ENCODE measurements at regions not wholly inside any gene's neighbourhood (a gene's known extent, or its start where the extent isn't known, plus 50 kb on each side); places are given as distances from the start of the nearest gene placed in this dataset. TPM values are rescaled to one million over a fixed set of nuclear protein-coding genes. Genes with fewer than 3 reads are reported as not detected.

DNA sequence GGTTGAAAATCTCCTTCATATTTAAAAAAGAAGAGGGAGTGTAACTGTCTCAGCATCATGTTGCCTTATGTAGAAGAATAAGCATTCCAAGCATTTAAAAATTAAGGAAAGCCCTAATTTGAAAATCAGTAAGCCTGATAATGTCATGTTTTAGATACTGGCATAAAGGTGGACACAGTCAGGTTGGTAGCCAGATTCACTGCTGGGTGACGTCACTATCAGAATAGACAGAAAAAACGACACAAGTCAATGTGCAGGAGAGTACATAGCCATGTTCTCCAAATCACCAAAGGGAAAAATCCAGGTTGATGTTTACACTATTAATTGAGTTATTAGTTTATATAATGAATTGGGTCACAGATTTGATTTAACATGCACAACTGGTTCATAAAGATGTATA, 50.8 kb upstream of the POU3F2 start (continued):
- TF ChIP-seq, protein P1, sequence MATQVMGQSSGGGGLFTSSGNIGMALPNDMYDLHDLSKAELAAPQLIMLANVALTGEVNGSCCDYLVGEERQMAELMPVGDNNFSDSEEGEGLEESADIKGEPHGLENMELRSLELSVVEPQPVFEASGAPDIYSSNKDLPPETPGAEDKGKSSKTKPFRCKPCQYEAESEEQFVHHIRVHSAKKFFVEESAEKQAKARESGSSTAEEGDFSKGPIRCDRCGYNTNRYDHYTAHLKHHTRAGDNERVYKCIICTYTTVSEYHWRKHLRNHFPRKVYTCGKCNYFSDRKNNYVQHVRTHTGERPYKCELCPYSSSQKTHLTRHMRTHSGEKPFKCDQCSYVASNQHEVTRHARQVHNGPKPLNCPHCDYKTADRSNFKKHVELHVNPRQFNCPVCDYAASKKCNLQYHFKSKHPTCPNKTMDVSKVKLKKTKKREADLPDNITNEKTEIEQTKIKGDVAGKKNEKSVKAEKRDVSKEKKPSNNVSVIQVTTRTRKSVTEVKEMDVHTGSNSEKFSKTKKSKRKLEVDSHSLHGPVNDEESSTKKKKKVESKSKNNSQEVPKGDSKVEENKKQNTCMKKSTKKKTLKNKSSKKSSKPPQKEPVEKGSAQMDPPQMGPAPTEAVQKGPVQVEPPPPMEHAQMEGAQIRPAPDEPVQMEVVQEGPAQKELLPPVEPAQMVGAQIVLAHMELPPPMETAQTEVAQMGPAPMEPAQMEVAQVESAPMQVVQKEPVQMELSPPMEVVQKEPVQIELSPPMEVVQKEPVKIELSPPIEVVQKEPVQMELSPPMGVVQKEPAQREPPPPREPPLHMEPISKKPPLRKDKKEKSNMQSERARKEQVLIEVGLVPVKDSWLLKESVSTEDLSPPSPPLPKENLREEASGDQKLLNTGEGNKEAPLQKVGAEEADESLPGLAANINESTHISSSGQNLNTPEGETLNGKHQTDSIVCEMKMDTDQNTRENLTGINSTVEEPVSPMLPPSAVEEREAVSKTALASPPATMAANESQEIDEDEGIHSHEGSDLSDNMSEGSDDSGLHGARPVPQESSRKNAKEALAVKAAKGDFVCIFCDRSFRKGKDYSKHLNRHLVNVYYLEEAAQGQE (IDR thresholded peaks at IDR 0.05; ENCODE audit: low read depth, low read length) = no peak
- TF ChIP-seq IKZF1 (conservative IDR thresholded peaks at IDR 0.05) (no peak), IRF4 (IDR thresholded peaks at IDR 0.05; ENCODE audit: low read depth, low read length) (no peak)
- TF ChIP-seq, protein P2, sequence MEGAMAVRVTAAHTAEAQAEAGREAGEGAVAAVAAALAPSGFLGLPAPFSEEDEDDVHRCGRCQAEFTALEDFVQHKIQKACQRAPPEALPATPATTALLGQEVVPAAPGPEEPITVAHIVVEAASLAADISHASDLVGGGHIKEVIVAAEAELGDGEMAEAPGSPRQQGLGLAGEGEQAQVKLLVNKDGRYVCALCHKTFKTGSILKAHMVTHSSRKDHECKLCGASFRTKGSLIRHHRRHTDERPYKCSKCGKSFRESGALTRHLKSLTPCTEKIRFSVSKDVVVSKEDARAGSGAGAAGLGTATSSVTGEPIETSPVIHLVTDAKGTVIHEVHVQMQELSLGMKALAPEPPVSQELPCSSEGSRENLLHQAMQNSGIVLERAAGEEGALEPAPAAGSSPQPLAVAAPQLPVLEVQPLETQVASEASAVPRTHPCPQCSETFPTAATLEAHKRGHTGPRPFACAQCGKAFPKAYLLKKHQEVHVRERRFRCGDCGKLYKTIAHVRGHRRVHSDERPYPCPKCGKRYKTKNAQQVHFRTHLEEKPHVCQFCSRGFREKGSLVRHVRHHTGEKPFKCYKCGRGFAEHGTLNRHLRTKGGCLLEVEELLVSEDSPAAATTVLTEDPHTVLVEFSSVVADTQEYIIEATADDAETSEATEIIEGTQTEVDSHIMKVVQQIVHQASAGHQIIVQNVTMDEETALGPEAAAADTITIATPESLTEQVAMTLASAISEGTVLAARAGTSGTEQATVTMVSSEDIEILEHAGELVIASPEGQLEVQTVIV (IDR thresholded peaks at IDR 0.05; ENCODE audit: borderline replicate concordance, partially characterized antibody) = no peak

MicroRNAs in the stretch of these regions (microRNA counts, 767-probe panel; counts per million panel counts)
- microRNA hsa-miR-2113 = 1,438 counts per million, percentile 53 among the panel's probes with 10 or more counts

Small RNA genes in the stretch of these regions (microRNA-seq; reads per million reads assigned to microRNA genes)
- gene MIR2113 = not detected

Small RNA genes in the stretch of these regions (small RNA-seq; reads per million reads assigned to genes)
- gene AL589826.1 = not detected
- gene MIR2113 = not detected

Measured in GM12878 (cell line).